Adrenal gland (tissue), 5 donors: ENCODE measurements at regions not wholly inside any gene's neighbourhood (a gene's known extent, or its start where the extent isn't known, plus 50 kb on each side); places are given as distances from the start of the nearest gene placed in this dataset.

Experiments used
- POLR2A ChIP-seq, 2 donors: fragments of 450-650 bp; IDR thresholded peaks; one replicate each; pipeline ENCODE4 v1.6.1; 2017; ENCODE audit warnings: antibody characterized with exemption in 2 of 2, mild to moderate bottlenecking in 2 of 2, moderate library complexity in 1 of 2
- TF ChIP-seq, protein P1 (sequence below), 6 experiments: fragments of 450-650 bp in 4 of 6; fragments of 200-600 bp in 2 of 6; sonication (generic) in 1 of 6; IDR thresholded peaks; 1 replicate in 5 of 6; 2 replicates in 1 of 6; pipeline versions ENCODE4 v1.5.1 to v1.8.0; 2016 to 2021; ENCODE audit warnings: antibody characterized with exemption in 6 of 6, mild to moderate bottlenecking in 2 of 6, moderate library complexity in 1 of 6
- donor health status: DM: no; HTN: no; CAD: no.

DNA sequence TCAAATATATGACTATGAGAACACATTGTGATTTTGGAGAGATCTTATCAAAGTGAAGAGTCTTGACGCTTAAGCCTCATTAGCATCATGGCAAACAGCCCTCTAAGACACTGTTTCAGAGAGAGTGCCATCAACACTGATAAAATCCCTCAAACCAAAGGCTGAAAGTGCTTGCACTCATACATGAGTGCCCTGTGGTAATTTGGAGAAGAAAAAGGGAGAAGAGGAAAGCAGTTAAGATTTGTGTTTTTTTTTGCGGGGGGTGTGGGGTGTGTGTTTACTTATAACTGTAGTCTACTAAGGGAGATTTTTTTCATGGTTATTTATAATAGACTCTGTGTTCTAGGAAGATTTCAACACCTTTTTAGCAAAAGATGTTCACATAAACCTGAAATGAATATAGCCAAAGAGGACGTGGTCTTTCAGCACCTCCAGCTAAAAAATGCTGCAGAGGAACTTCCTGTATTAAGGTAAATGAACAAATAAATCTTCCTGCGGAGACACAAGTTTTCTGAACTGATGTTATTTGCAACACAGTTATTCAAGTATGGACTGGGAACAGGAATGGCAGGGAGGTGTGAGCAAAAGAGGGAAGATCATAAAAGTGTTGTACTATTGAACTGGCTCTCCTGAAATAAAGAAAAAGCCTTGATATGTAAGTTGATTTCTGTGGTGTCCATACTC, 81.9 kb upstream of the TGFBR2 start:
- no peak for TF ChIP-seq POLR2A (IDR thresholded peaks at IDR 0.05)
- TF ChIP-seq, protein P1, sequence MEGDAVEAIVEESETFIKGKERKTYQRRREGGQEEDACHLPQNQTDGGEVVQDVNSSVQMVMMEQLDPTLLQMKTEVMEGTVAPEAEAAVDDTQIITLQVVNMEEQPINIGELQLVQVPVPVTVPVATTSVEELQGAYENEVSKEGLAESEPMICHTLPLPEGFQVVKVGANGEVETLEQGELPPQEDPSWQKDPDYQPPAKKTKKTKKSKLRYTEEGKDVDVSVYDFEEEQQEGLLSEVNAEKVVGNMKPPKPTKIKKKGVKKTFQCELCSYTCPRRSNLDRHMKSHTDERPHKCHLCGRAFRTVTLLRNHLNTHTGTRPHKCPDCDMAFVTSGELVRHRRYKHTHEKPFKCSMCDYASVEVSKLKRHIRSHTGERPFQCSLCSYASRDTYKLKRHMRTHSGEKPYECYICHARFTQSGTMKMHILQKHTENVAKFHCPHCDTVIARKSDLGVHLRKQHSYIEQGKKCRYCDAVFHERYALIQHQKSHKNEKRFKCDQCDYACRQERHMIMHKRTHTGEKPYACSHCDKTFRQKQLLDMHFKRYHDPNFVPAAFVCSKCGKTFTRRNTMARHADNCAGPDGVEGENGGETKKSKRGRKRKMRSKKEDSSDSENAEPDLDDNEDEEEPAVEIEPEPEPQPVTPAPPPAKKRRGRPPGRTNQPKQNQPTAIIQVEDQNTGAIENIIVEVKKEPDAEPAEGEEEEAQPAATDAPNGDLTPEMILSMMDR (IDR thresholded peaks at IDR 0.05) = no peak
